ENCODE measurements at regions not wholly inside any gene's neighbourhood (a gene's known extent, or its start where the extent isn't known, plus 50 kb on each side); places are given as distances from the start of the nearest gene placed in this dataset.

- TF ChIP-seq ATF4 (CRISPR knock-in tag; IDR thresholded peaks at IDR 0.05), result no peak
- no peak for TF ChIP-seq TBL1XR1 (IDR thresholded peaks at IDR 0.05; ENCODE audit: low read length in 2 of 2)
- TF ChIP-seq PATZ1 (CRISPR knock-in tag; IDR thresholded peaks at IDR 0.05; ENCODE audit: borderline replicate concordance), result no peak
- TF ChIP-seq MYBL2 (IDR thresholded peaks at IDR 0.05; ENCODE audit: low read depth), result no peak
- TF ChIP-seq MYBL2 (CRISPR knock-in tag; IDR thresholded peaks at IDR 0.05; ENCODE audit: borderline replicate concordance), result no peak
- TF ChIP-seq TCF7 (IDR thresholded peaks at IDR 0.05; ENCODE audit: borderline replicate concordance), result no peak
- TF ChIP-seq MAZ (CRISPR knock-in tag; conservative IDR thresholded peaks at IDR 0.05 in 1 of 2, IDR thresholded peaks at IDR 0.05 in 1 of 2), result no peak
Measured at GRCh38 chr10:84996580-84996979, 668.2 kb downstream of the CCSER2 start (continued).

DNA sequence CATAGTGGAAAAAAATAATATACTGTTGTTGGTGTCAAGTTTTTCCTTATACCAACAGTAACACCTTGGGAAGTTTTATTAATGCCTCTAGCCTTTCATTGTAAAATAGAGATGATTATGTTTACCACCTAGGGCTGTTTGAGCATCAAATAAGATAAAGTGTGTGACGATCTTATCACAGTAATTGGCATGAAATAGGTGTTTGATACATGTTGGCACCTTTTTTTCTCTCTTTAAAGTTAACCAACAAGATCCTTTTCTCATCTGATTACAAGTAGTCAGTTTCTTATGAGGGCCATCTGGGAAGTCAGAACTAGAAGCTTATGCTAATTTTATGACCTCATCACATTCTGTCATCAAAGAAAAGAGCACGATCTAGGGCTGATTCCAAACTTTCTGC lies 669.5 kb downstream of the CCSER2 start:
- WGBS (ENCODE audit: insufficient coverage, low coverage, missing lambda C conversion rate), result 0% methylated on average over 2 of the region's 2 CpGs
- H3K9ac ChIP-seq (ENCODE audit: insufficient read depth in 1 of 2, low read depth in 2 of 2, low read length in 2 of 2), result no peak overlapping the region
- no peaks in the 10 kb centered on the region for H3K79me2 ChIP-seq (ENCODE audit: control insufficient read depth, insufficient read depth, low read length)
- H3K9me3 ChIP-seq (replicated peaks; ENCODE audit: control insufficient read depth, insufficient read depth, low read depth, low read length), result no peaks in the 10 kb centered on the region
- POLR2A ChIA-PET, result no interaction called here
- ATAC-seq, result no peak
- no peaks in the 10 kb centered on the region for H3K9me1 ChIP-seq (ENCODE audit: control insufficient read depth, insufficient read depth, low read length)
- DNase-seq (ENCODE audit: extremely low read depth in 1 of 4, low spot score in 3 of 4), result no peak
- CTCF ChIA-PET (ENCODE audit: low intra/inter-chr PET ratio), result no interaction called here
- no peak overlapping the region for H3K27ac ChIP-seq (ENCODE audit: extremely low read depth, low read depth, low read length)
- H2AFZ ChIP-seq (ENCODE audit: low read depth, low read length), result no peak overlapping the region
- no peaks in the 10 kb centered on the region for H3K4me1 ChIP-seq (replicated peaks in 1 of 2; ENCODE audit: control insufficient read depth in 2 of 2, insufficient read depth in 2 of 2, low read length in 2 of 2)
- in situ Hi-C loops (cut with MboI), result no loop called here
- no peak overlapping the region for H3K4me3 ChIP-seq
- intact Hi-C loops (cut with micrococcal nuclease), result no loop called here
- H4K20me1 ChIP-seq (replicated peaks; ENCODE audit: control insufficient read depth, insufficient read depth, low read length), result no peaks in the 10 kb centered on the region
- no peaks in the 10 kb centered on the region for H3K27me3 ChIP-seq (ENCODE audit: control insufficient read depth in 2 of 2, insufficient read depth in 2 of 2, low read length in 2 of 2)
- no peak for FAIRE-seq
- BruUV-seq (replicated peaks), result no TSS peak
- H3K36me3 ChIP-seq (ENCODE audit: control insufficient read depth, insufficient read depth, low read length), result no peaks in the 10 kb centered on the region
- H3K4me2 ChIP-seq (ENCODE audit: insufficient read depth, low read length), result no peak overlapping the region
- no peak for TF ChIP-seq NR1H2 (CRISPR knock-in tag; IDR thresholded peaks at IDR 0.05)
- no peak for TF ChIP-seq TAF9B (IDR thresholded peaks at IDR 0.05; ENCODE audit: partially characterized antibody)
- TF ChIP-seq HMG20B (CRISPR knock-in tag; IDR thresholded peaks at IDR 0.05), result no peak
- TF ChIP-seq NFXL1 (CRISPR knock-in tag; IDR thresholded peaks at IDR 0.05), result no peak
- TF ChIP-seq KLF10 (CRISPR knock-in tag; IDR thresholded peaks at IDR 0.05), result no peak
- no peak for TF ChIP-seq THRAP3 (IDR thresholded peaks at IDR 0.05; ENCODE audit: borderline replicate concordance)
- TF ChIP-seq FOXA3 (CRISPR knock-in tag; conservative IDR thresholded peaks at IDR 0.05 in 1 of 2, IDR thresholded peaks at IDR 0.05 in 1 of 2), result no peak

All from K562 (cell line).